GM18870 (cell line): ENCODE measurements at regions not wholly inside any gene's neighbourhood (a gene's known extent, or its start where the extent isn't known, plus 50 kb on each side); places are given as distances from the start of the nearest gene placed in this dataset.
"Not testable (repeated sequence)": the region's sequence is repeated elsewhere in the genome, so short reads cannot be mapped to it uniquely, and the experiment has no call there.

Experiments used
- ATAC-seq: cut with Tn5 transposase; IDR thresholded peaks from one replicate; pipeline ENCODE4 v1.9.1; 2021; ENCODE audit warnings: moderate library complexity; ENCODE audit not compliant: unreplicated experiment

GRCh38 chr12:68984796-68985573, 52.0 kb upstream of the CPM start:
- no peak for ATAC-seq

- ATAC-seq: not testable (repeated sequence)
Measured at GRCh38 chr12:68997526-68997925, 64.6 kb upstream of the CPM start.

- ATAC-seq: no peak
Measured at GRCh38 chr12:68998041-68998440, 65.1 kb upstream of the CPM start.

GRCh38 chr12:69000074-69000473, 67.1 kb upstream of the CPM start:
- ATAC-seq: no peak

- ATAC-seq: no peak
Measured at GRCh38 chr12:69000540-69001243, 67.7 kb upstream of the CPM start.

GRCh38 chr12:69001251-69001650, 68.3 kb upstream of the CPM start:
- no peak for ATAC-seq

GRCh38 chr12:69002969-69003368, 70.0 kb upstream of the CPM start:
- no peak for ATAC-seq

- ATAC-seq: no peak
Measured at GRCh38 chr12:69003991-69004390, 71.0 kb upstream of the CPM start.

- no peak for ATAC-seq
Measured at GRCh38 chr12:69007101-69007854, 74.3 kb upstream of the CPM start.

GRCh38 chr12:69007855-69008351, 74.9 kb upstream of the CPM start:
- ATAC-seq: no peak

GRCh38 chr12:69008520-69008919, 75.5 kb upstream of the CPM start:
- ATAC-seq: no peak

GRCh38 chr12:69014047-69014446, 81.1 kb upstream of the CPM start:
- ATAC-seq: no peak

- ATAC-seq: no peak
Measured at GRCh38 chr12:69015017-69015416, 82.0 kb upstream of the CPM start.

GRCh38 chr12:69015831-69016230, 82.9 kb upstream of the CPM start:
- ATAC-seq: no peak

GRCh38 chr12:69019082-69019481, 86.1 kb upstream of the CPM start:
- no peak for ATAC-seq

- ATAC-seq: no peak
Measured at GRCh38 chr12:69019910-69020309, 86.9 kb upstream of the CPM start.

- ATAC-seq: no peak
Measured at GRCh38 chr12:69022674-69023073, 89.7 kb upstream of the CPM start.

GRCh38 chr12:69023840-69024239, 90.9 kb upstream of the CPM start:
- no peak for ATAC-seq

GRCh38 chr12:69024413-69024812, 91.4 kb upstream of the CPM start:
- ATAC-seq: no peak

GRCh38 chr12:69024907-69025306, 91.9 kb upstream of the CPM start:
- no peak for ATAC-seq

GRCh38 chr12:69026336-69026735, 93.4 kb upstream of the CPM start:
- no peak for ATAC-seq
